ENCODE measurements at regions not wholly inside any gene's neighbourhood (a gene's known extent, or its start where the extent isn't known, plus 50 kb on each side); places are given as distances from the start of the nearest gene placed in this dataset.

- TF ChIP-seq CTCF (IDR thresholded peaks at IDR 0.05), result no peak
- DNase-seq, result no peak
- peaks cover 12% of the 10 kb centered on the region for H3K9me3 ChIP-seq
- no peaks in the 10 kb centered on the region for H3K27me3 ChIP-seq (ENCODE audit: low read depth)
- no peaks in the 10 kb centered on the region for H3K36me3 ChIP-seq
- no peak overlapping the region for H3K27ac ChIP-seq
- ATAC-seq, result no peak
- intact Hi-C loops (cut with DNase I), result no loop called here
- H3K4me3 ChIP-seq, result no peak overlapping the region
- H3K4me1 ChIP-seq, result no peaks in the 10 kb centered on the region
Measured at GRCh38 chr7:68917041-68917651, 681.1 kb upstream of the AUTS2 start.

GRCh38 chr7:68918621-68919020, 679.7 kb upstream of the AUTS2 start:
- intact Hi-C loops (cut with DNase I), result no loop called here
- H3K4me3 ChIP-seq, result no peak overlapping the region

GRCh38 chr7:68922850-68923249, 675.4 kb upstream of the AUTS2 start:
- Histone ChIP-seq H3K4me3 (no peak overlapping the region), H3K36me3 (no peaks in the 10 kb centered on the region), H3K27ac (no peak overlapping the region), H3K9me3 (peaks cover 5% of the 10 kb centered on the region), H3K4me1 (no peaks in the 10 kb centered on the region), H3K27me3 (ENCODE audit: low read depth) (no peaks in the 10 kb centered on the region)
- intact Hi-C loops (cut with DNase I), result no loop called here
- DNase-seq, result no peak
- ATAC-seq, result no peak
- TF ChIP-seq CTCF (IDR thresholded peaks at IDR 0.05), result no peak

More at GRCh38 chr7:68918621-68919020, 679.7 kb upstream of the AUTS2 start:
- no peak for ATAC-seq
- no peak for DNase-seq
- H3K4me1 ChIP-seq, result no peaks in the 10 kb centered on the region
- no peak for TF ChIP-seq CTCF (IDR thresholded peaks at IDR 0.05)
- H3K27me3 ChIP-seq (ENCODE audit: low read depth), result no peaks in the 10 kb centered on the region
- H3K27ac ChIP-seq, result no peak overlapping the region
- peaks cover 12% of the 10 kb centered on the region for H3K9me3 ChIP-seq
- H3K36me3 ChIP-seq, result no peaks in the 10 kb centered on the region

GRCh38 chr7:68925241-68925640, 673.0 kb upstream of the AUTS2 start:
- H3K27me3 ChIP-seq (ENCODE audit: low read depth), result no peaks in the 10 kb centered on the region
- no peaks in the 10 kb centered on the region for H3K36me3 ChIP-seq
- H3K9me3 ChIP-seq, result peaks cover 5% of the 10 kb centered on the region
- no peaks in the 10 kb centered on the region for H3K4me1 ChIP-seq
- ATAC-seq (no peak), DNase-seq (no peak)
- H3K4me3 ChIP-seq, result no peak overlapping the region
- no peak for TF ChIP-seq CTCF (IDR thresholded peaks at IDR 0.05)
- no peak overlapping the region for H3K27ac ChIP-seq
- intact Hi-C loops (cut with DNase I), result no loop called here

- H3K27ac ChIP-seq, result no peak overlapping the region
- TF ChIP-seq CTCF (IDR thresholded peaks at IDR 0.05), result no peak
- ATAC-seq (peak in 1 of 2 donors; percentile 46), DNase-seq (no peak)
- H3K4me1 ChIP-seq, result no peaks in the 10 kb centered on the region
- H3K27me3 ChIP-seq (ENCODE audit: low read depth), result no peaks in the 10 kb centered on the region
- no peak overlapping the region for H3K4me3 ChIP-seq
- no peaks in the 10 kb centered on the region for H3K9me3 ChIP-seq
- H3K36me3 ChIP-seq, result no peaks in the 10 kb centered on the region
- intact Hi-C loops (cut with DNase I), result loop anchor here (10.0 kb wide), 1 partner anchor 665 kb away; no protein-coding TSS in a partner anchor
Measured at GRCh38 chr7:68929781-68930261, 668.5 kb upstream of the AUTS2 start.

Measured in lower lobe of right lung (tissue), 2 donors.